ENCODE measurements at regions not wholly inside any gene's neighbourhood (a gene's known extent, or its start where the extent isn't known, plus 50 kb on each side); places are given as distances from the start of the nearest gene placed in this dataset.

- no peak for TF ChIP-seq ARNTL (CRISPR knock-in tag; IDR thresholded peaks at IDR 0.05; ENCODE audit: borderline replicate concordance, low read depth)
- TF ChIP-seq TCF4 (CRISPR knock-in tag; IDR thresholded peaks at IDR 0.05; ENCODE audit: borderline replicate concordance): no peak
- TF ChIP-seq ZFP30 (CRISPR knock-in tag; IDR thresholded peaks at IDR 0.05): no peak
- no peak for TF ChIP-seq OSR1 (CRISPR knock-in tag; IDR thresholded peaks at IDR 0.05)
- no peak for TF ChIP-seq TSHZ2 (CRISPR knock-in tag; IDR thresholded peaks at IDR 0.05)
- no peak for TF ChIP-seq BACH2 (CRISPR knock-in tag; IDR thresholded peaks at IDR 0.05; ENCODE audit: borderline replicate concordance)
- TF ChIP-seq ISL1 (CRISPR knock-in tag; IDR thresholded peaks at IDR 0.05): no peak
- TF ChIP-seq ZFP3 (CRISPR knock-in tag; IDR thresholded peaks at IDR 0.05): no peak
Observed at GRCh38 chr1:34686531-34686930, 68.3 kb upstream of the GJB5 start.
